HepG2 (cell line): ENCODE measurements at regions not wholly inside any gene's neighbourhood (a gene's known extent, or its start where the extent isn't known, plus 50 kb on each side); places are given as distances from the start of the nearest gene placed in this dataset.
"Not testable (repeated sequence)": the region's sequence is repeated elsewhere in the genome, so short reads cannot be mapped to it uniquely, and the experiment has no call there.

ENCODE experiments used
- ATAC-seq: fragments of 200-7000 bp; cut with Tn5 transposase; 3 replicates; pipeline ENCODE4 v1.9.1; 2020; ENCODE audit warnings: mild to moderate bottlenecking, moderate library complexity
- BruUV-seq: library from RNA; stranded (reverse); fragments of 400-500 nt; replicated peaks from 2 replicates; lab custom pipeline; 2021; lab: Mats Ljungman, UMichigan
- CTCF ChIA-PET: fragments of 300-600 bp; formaldehyde crosslinking; extraction: SDS; loops from one replicate; lab custom pipeline; 2021; ENCODE audit warnings: low total read pairs, inconsistent platforms, low intra/inter-chr PET ratio; lab: Yijun Ruan, JAX
- POLR2A ChIA-PET: fragments of 350-600 bp; sonication (Branson Sonifier 250); formaldehyde crosslinking; loops from one replicate; lab custom pipeline; 2020; ENCODE audit warnings: antibody characterized with exemption, inconsistent platforms; lab: Yijun Ruan, JAX
- DNase-seq: peaks from one replicate; pipeline ENCODE4 v3.0.0-alpha.2; 2015; ENCODE audit warnings: low spot score
- FAIRE-seq: peaks from 3 replicates; lab custom pipeline; 2011; peaks lifted over from hg19 to GRCh38; lab: Jason Lieb, UNC
- H2AFZ ChIP-seq: one replicate; pipeline ENCODE4 v1.6.1; 2011; ENCODE audit warnings: low read length, inconsistent platforms
- H3K27ac ChIP-seq: fragments of 300-600 bp; 3 replicates; pipeline ENCODE4 v1.8.0; 2011; ENCODE audit warnings: mixed run types, mild to moderate bottlenecking, mixed read lengths, low read length, inconsistent platforms; ENCODE audit not compliant: insufficient read depth; ENCODE audit errors: extremely low read length
- H3K27me3 ChIP-seq, 2 experiments: fragments of 200-600 bp in 1 of 2; 2 replicates in 1 of 2; 3 replicates in 1 of 2; pipeline versions ENCODE4 v1.6.0 to v1.8.0; 2011; ENCODE audit warnings: low read length in 2 of 2, mild to moderate bottlenecking in 2 of 2, moderate library complexity in 2 of 2, inconsistent platforms in 1 of 2; ENCODE audit not compliant: insufficient read depth in 2 of 2, control insufficient read depth in 1 of 2
- H3K36me3 ChIP-seq, 2 experiments: fragments of 200-600 bp in 1 of 2; replicated peaks in 1 of 2; 2 replicates in 1 of 2; 3 replicates in 1 of 2; pipeline versions ENCODE4 v1.5.1 to v1.8.0; 2011; ENCODE audit warnings: low read length in 2 of 2, inconsistent platforms in 1 of 2; ENCODE audit not compliant: insufficient read depth in 2 of 2, control insufficient read depth in 1 of 2
- H3K4me1 ChIP-seq: 2 replicates; pipeline ENCODE4 v1.5.1; 2012; ENCODE audit warnings: low read length, inconsistent platforms; ENCODE audit not compliant: insufficient read depth
- H3K4me2 ChIP-seq: 2 replicates; pipeline ENCODE4 v1.6.0; 2011; ENCODE audit warnings: low read depth, low read length, inconsistent platforms
- H3K4me3 ChIP-seq, 3 experiments: fragments of 200-600 bp in 1 of 3; sonication (generic), shearing (Covaris generic) in 1 of 3; replicated peaks in 1 of 3; 2 replicates each; pipeline ENCODE4 v1.5.1; 2011 to 2016; ENCODE audit warnings: low read length in 3 of 3, inconsistent platforms in 2 of 3, low read depth in 2 of 3, mild to moderate bottlenecking in 2 of 3, control low read depth in 1 of 3, mixed read lengths in 1 of 3; ENCODE audit not compliant: insufficient read depth in 1 of 3
- H3K79me2 ChIP-seq: one replicate; pipeline ENCODE4 v1.6.1; 2011; ENCODE audit warnings: low read length, inconsistent platforms; ENCODE audit not compliant: insufficient read depth
- H3K9ac ChIP-seq: 2 replicates; pipeline ENCODE4 v1.6.0; 2011; ENCODE audit warnings: mild to moderate bottlenecking, low read depth, low read length, inconsistent platforms; ENCODE audit not compliant: insufficient read depth
- H3K9me3 ChIP-seq: 2 replicates; pipeline ENCODE4 v1.5.1; 2012; ENCODE audit warnings: mild to moderate bottlenecking, low read length
- H4K20me1 ChIP-seq: 2 replicates; pipeline ENCODE4 v1.6.0; 2011; ENCODE audit warnings: inconsistent platforms, mild to moderate bottlenecking, low read length, moderate library complexity; ENCODE audit not compliant: insufficient read depth
- CEBPB ChIP-seq: IDR thresholded peaks from 2 replicates; pipeline ENCODE4 v1.6.1; 2011; ENCODE audit warnings: low read depth, low read length, improper control_type of control experiment, borderline replicate concordance
- CHCHD3 ChIP-seq: sonication (generic); formaldehyde crosslinking; IDR thresholded peaks from 2 replicates; pipeline ENCODE4 v1.8.0; 2022; ENCODE audit warnings: mild to moderate bottlenecking, missing genetic modification reagents, moderate library complexity
- CSRNP2 ChIP-seq: sonication (generic); formaldehyde crosslinking; conservative IDR thresholded peaks from 2 replicates; pipeline ENCODE4 v1.8.0; 2022; ENCODE audit warnings: low read depth, missing genetic modification reagents
- HMG20A ChIP-seq: IDR thresholded peaks from 2 replicates; pipeline ENCODE4 v1.6.1; 2016; ENCODE audit warnings: borderline replicate concordance
- TCF12 ChIP-seq, 2 experiments: fragments of 450-650 bp in 1 of 2; sonication (generic) in 1 of 2; formaldehyde crosslinking in 1 of 2; IDR thresholded peaks; 2 replicates each; pipeline versions ENCODE4 v1.6.1 to v1.8.0; 2017 to 2022; ENCODE audit warnings: antibody characterized with exemption in 1 of 2, mild to moderate bottlenecking in 1 of 2, missing genetic modification reagents in 1 of 2, moderate library complexity in 1 of 2
- ZNF451 ChIP-seq: sonication (generic); formaldehyde crosslinking; IDR thresholded peaks from 2 replicates; pipeline ENCODE4 v1.5.0; 2020; ENCODE audit warnings: mild to moderate bottlenecking, missing genetic modification reagents
- WGBS: methylation state at CpG from one replicate; pipeline ENCODE4 v1.1.6; 2017; ENCODE audit warnings: low lambda C conversion rate; 5-methylcytosine and 5-hydroxymethylcytosine counted together
- in situ Hi-C: cut with HindIII; loops from 2 replicates; pipeline ENCODE4 v1.10.0; 2017; ENCODE audit warnings: low pct_unique_long_range_greater_than_20kb; ENCODE audit not compliant: extremely low pct_ligation_motif_present
- intact Hi-C: fragments of 100-400 bp; cut with micrococcal nuclease; formaldehyde crosslinking; loops from one replicate; pipeline ENCODE4 v1.10.0; 2022; ENCODE audit not compliant: unreplicated experiment

- TF ChIP-seq CSRNP2 (no peak), ZNF451 (CRISPR knock-in tag) (no peak), CHCHD3 (CRISPR knock-in tag) (no peak), HMG20A (CRISPR knock-in tag) (no peak)
These were observed 72.7 kb upstream of the NBPF4 start (continued) for GRCh38 chr1:108316545-108316944.

DNA sequence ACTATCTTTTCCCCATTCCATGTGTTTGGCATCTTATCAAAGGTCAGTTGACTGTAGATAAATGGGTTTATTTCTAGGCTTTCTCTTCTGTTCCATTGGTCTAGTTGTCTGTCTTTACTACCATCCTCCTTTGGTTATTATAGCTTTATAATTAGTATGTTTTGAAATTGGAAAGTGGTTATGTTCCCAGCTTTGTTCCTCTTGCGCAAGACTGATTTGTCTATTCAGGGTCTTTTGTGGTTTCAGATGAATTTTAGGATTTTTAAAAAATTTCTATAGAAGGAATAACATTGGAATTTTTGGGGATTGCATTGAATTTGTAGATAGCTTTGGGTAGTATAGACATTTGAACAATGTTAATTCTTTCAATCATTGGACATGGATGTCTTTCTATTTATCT lies 77.0 kb upstream of the NBPF4 start:
- intact Hi-C loops: no loop called here
- no peak for ATAC-seq

DNA sequence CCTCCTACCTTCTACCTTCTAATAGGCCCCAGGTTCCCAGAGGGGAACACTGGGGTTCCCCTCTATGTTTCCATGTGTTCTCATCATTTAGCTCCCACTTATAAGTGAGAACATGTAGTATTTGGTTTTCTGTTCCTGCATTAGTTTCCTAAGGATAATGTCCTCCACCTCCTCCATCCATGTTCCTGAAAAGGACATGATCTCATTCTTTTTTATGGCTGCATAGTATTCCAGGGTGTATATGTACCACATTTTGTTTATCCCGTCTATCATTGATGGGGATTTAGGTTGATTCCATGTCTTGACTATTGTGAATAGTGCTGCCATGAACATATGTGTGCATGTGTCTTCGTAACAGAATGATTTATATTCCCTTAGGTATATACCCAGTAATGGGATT lies 81.5 kb upstream of the NBPF4 start:
- H3K27me3 ChIP-seq, H3K27ac ChIP-seq, ATAC-seq, CTCF ChIA-PET, H4K20me1 ChIP-seq, DNase-seq, H3K79me2 ChIP-seq, H3K4me3 ChIP-seq, H3K4me2 ChIP-seq, intact Hi-C loops, BruUV-seq, H3K9ac ChIP-seq, H3K4me1 ChIP-seq, FAIRE-seq, H2AFZ ChIP-seq, H3K9me3 ChIP-seq, POLR2A ChIA-PET, in situ Hi-C loops, H3K36me3 ChIP-seq: not testable (repeated sequence)
- 11% methylated on average over 2 of the region's 2 CpGs for WGBS

More for the DNA sequence above, 77.0 kb upstream of the NBPF4 start:
- DNase-seq: no peak
- BruUV-seq: no TSS peak
- H3K4me3 ChIP-seq: no peak overlapping the region
- FAIRE-seq: no peak
- no peak overlapping the region for H3K9ac ChIP-seq
- no peaks in the 10 kb centered on the region for H3K4me1 ChIP-seq
- ChIA-PET CTCF (no interaction called here), POLR2A (no interaction called here)
- no peaks in the 10 kb centered on the region for H3K36me3 ChIP-seq
- no peak overlapping the region for H2AFZ ChIP-seq
- H3K79me2 ChIP-seq: no peaks in the 10 kb centered on the region
- no peaks in the 10 kb centered on the region for H4K20me1 ChIP-seq
- TF ChIP-seq CEBPB: peak; percentile 61; the same call in 1 of the 2 replicates
- TF ChIP-seq TCF12 (IDR thresholded peaks at IDR 0.05): no peak
- TF ChIP-seq TCF12 (CRISPR knock-in tag; IDR thresholded peaks at IDR 0.05): no peak
- no peaks in the 10 kb centered on the region for H3K27me3 ChIP-seq
- in situ Hi-C loops: no loop called here
- H3K27ac ChIP-seq: no peak overlapping the region
- H3K9me3 ChIP-seq: no peaks in the 10 kb centered on the region
- 48% methylated on average over 1 of the region's 1 CpG for WGBS
- no peak overlapping the region for H3K4me2 ChIP-seq
